Neural cell (in vitro differentiated cells): ENCODE measurements at regions not wholly inside any gene's neighbourhood (a gene's known extent, or its start where the extent isn't known, plus 50 kb on each side); places are given as distances from the start of the nearest gene placed in this dataset.

Experiments used
- H2AFZ ChIP-seq: fragments of 200-600, 300-800 bp; sonication (generic), shearing (Covaris generic); 2 replicates; pipeline ENCODE4 v1.6.0; 2014; ENCODE audit warnings: low read depth, mild to moderate bottlenecking, antibody characterized with exemption, low read length, moderate library complexity
- H3F3A ChIP-seq: fragments of 200-600 bp; shearing (Covaris generic); 2 replicates; pipeline ENCODE4 v1.6.1; 2016; ENCODE audit warnings: mild to moderate bottlenecking, moderate library complexity, mixed read lengths, antibody characterized with exemption, low read length; ENCODE audit not compliant: insufficient read depth, poor library complexity, severe bottlenecking
- H3K27ac ChIP-seq: fragments of 200-600, 300-800 bp; sonication (generic), shearing (Covaris generic); 2 replicates; pipeline ENCODE4 v1.5.1; 2014; ENCODE audit warnings: mild to moderate bottlenecking, low read length, moderate library complexity
- H3K27me3 ChIP-seq: fragments of 300-800, 200-600 bp; sonication (generic), shearing (Covaris generic); 2 replicates; pipeline ENCODE4 v1.6.0; 2014; ENCODE audit warnings: mild to moderate bottlenecking, low read depth, low read length, moderate library complexity; ENCODE audit not compliant: insufficient read depth
- H3K36me3 ChIP-seq: fragments of 300-800, 200-600 bp; sonication (generic), shearing (Covaris generic); 2 replicates; pipeline ENCODE4 v1.5.1; 2014; ENCODE audit warnings: mild to moderate bottlenecking, antibody characterized with exemption, low read length, moderate library complexity; ENCODE audit not compliant: insufficient read depth
- H3K4me2 ChIP-seq: fragments of 300-800, 200-600 bp; sonication (generic), shearing (Covaris generic); 2 replicates; pipeline ENCODE4 v1.6.0; 2014; ENCODE audit warnings: mild to moderate bottlenecking, low read length
- H3K4me3 ChIP-seq: fragments of 300-800, 200-600 bp; sonication (generic), shearing (Covaris generic); 2 replicates; pipeline ENCODE4 v1.5.1; 2014; ENCODE audit warnings: mild to moderate bottlenecking, low read length, moderate library complexity
- H3K79me2 ChIP-seq: fragments of 200-600 bp; shearing (Covaris generic); replicated peaks from 2 replicates; pipeline ENCODE4 v1.6.0; 2014; ENCODE audit warnings: mild to moderate bottlenecking, low read length, moderate library complexity; ENCODE audit not compliant: insufficient read depth
- H3K9ac ChIP-seq: fragments of 300-800, 200-600 bp; sonication (generic), shearing (Covaris generic); 2 replicates; pipeline ENCODE4 v1.6.1; 2016; ENCODE audit warnings: mild to moderate bottlenecking, low read length, mixed read lengths
- H3K9me2 ChIP-seq: fragments of 200-600 bp; shearing (Covaris generic); 2 replicates; pipeline ENCODE4 v1.6.1; 2016; ENCODE audit warnings: mild to moderate bottlenecking, low read length, mixed read lengths; ENCODE audit not compliant: insufficient read depth
- H3K9me3 ChIP-seq: fragments of 200-600, 300-800 bp; sonication (generic), shearing (Covaris generic); 2 replicates; pipeline ENCODE4 v1.6.1; 2016; ENCODE audit warnings: mild to moderate bottlenecking, mixed run types, low read length, moderate library complexity, mixed read lengths
- H4K20me1 ChIP-seq: fragments of 200-600 bp; shearing (Covaris generic); 2 replicates; pipeline ENCODE4 v1.6.1; 2016; ENCODE audit warnings: mild to moderate bottlenecking, mixed run types; ENCODE audit not compliant: insufficient read depth
- CTCF ChIP-seq: fragments of 450-650 bp; IDR thresholded peaks from 2 replicates; pipeline ENCODE4 v1.5.1; 2014; ENCODE audit warnings: antibody characterized with exemption, mild to moderate bottlenecking, moderate library complexity; ENCODE audit not compliant: poor library complexity, severe bottlenecking
- EP300 ChIP-seq: fragments of 450-650 bp; conservative IDR thresholded peaks from 2 replicates; pipeline ENCODE4 v1.6.1; 2014; ENCODE audit warnings: antibody characterized with exemption, mild to moderate bottlenecking, moderate library complexity; ENCODE audit not compliant: poor library complexity, severe bottlenecking
- EZH2 ChIP-seq: fragments of 200-600, 300-800 bp; shearing (Covaris generic), sonication (generic); IDR thresholded peaks from 2 replicates; pipeline ENCODE4 v1.6.1; 2014; ENCODE audit warnings: antibody characterized with exemption, low read length, borderline replicate concordance, mild to moderate bottlenecking; ENCODE audit not compliant: insufficient read depth, poor library complexity, severe bottlenecking
- MXI1 ChIP-seq: fragments of 450-650 bp; conservative IDR thresholded peaks from 2 replicates; pipeline ENCODE4 v1.6.1; 2014; ENCODE audit warnings: antibody characterized with exemption, mild to moderate bottlenecking; ENCODE audit not compliant: poor library complexity, severe bottlenecking
- POLR2AphosphoS5 ChIP-seq: IDR thresholded peaks from 2 replicates; pipeline ENCODE4 v1.6.1; 2012
- RAD21 ChIP-seq: fragments of 450-650 bp; conservative IDR thresholded peaks from 2 replicates; pipeline ENCODE4 v1.6.1; 2014; ENCODE audit warnings: antibody characterized with exemption, mild to moderate bottlenecking, moderate library complexity
- REST ChIP-seq: IDR thresholded peaks from 2 replicates; pipeline ENCODE4 v1.6.1; 2012; ENCODE audit warnings: borderline replicate concordance
- SMC3 ChIP-seq: fragments of 450-650 bp; conservative IDR thresholded peaks from 2 replicates; pipeline ENCODE4 v1.6.1; 2014; ENCODE audit warnings: antibody characterized with exemption, mild to moderate bottlenecking, moderate library complexity; ENCODE audit not compliant: poor library complexity
- TAF1 ChIP-seq: IDR thresholded peaks from 2 replicates; pipeline ENCODE4 v1.6.1; 2012; ENCODE audit warnings: low read depth

- Histone ChIP-seq H3K9me3 (no peaks in the 10 kb centered on the region), H2AFZ (no peak overlapping the region), H3F3A (no peaks in the 10 kb centered on the region), H3K27me3 (no peaks in the 10 kb centered on the region), H3K9ac (no peak overlapping the region), H3K4me2 (no peak overlapping the region), H4K20me1 (no peaks in the 10 kb centered on the region), H3K9me2 (no peaks in the 10 kb centered on the region), H3K27ac (no peak overlapping the region), H3K79me2 (no peaks in the 10 kb centered on the region), H3K4me3 (no peak overlapping the region), H3K36me3 (no peaks in the 10 kb centered on the region)
- TF ChIP-seq EP300 (no peak), CTCF (no peak)
Observed at GRCh38 chr1:93023281-93023680, 55.8 kb upstream of the MTF2 start.

GRCh38 chr1:93025572-93025971 is 53.5 kb upstream of the MTF2 start:
- Histone ChIP-seq H3K4me2 (no peak overlapping the region), H4K20me1 (no peaks in the 10 kb centered on the region), H3K27ac (no peak overlapping the region), H3K36me3 (no peaks in the 10 kb centered on the region), H3K9me3 (no peaks in the 10 kb centered on the region), H2AFZ (no peak overlapping the region), H3K9ac (no peak overlapping the region), H3K9me2 (no peaks in the 10 kb centered on the region), H3F3A (no peaks in the 10 kb centered on the region), H3K4me3 (no peak overlapping the region), H3K27me3 (no peaks in the 10 kb centered on the region), H3K79me2 (no peaks in the 10 kb centered on the region)
- TF ChIP-seq EZH2 (no peak), RAD21 (no peak), TAF1 (no peak), EP300 (no peak), REST (no peak), SMC3 (no peak), MXI1 (no peak), CTCF (no peak), POLR2AphosphoS5 (no peak)
